SK-N-SH (cell line): ENCODE measurements at regions not wholly inside any gene's neighbourhood (a gene's known extent, or its start where the extent isn't known, plus 50 kb on each side); places are given as distances from the start of the nearest gene placed in this dataset.
"Not testable (repeated sequence)": the region's sequence is repeated elsewhere in the genome, so short reads cannot be mapped to it uniquely, and the experiment has no call there.

Experiments
- CHD2 ChIP-seq: fragments of 150-350 bp; IDR thresholded peaks from 2 replicates; pipeline ENCODE4 v1.6.1; 2018; ENCODE audit warnings: low read length; ENCODE audit not compliant: partially characterized antibody
- CTCF ChIP-seq: fragments of 200-600 bp; sonication (generic); IDR thresholded peaks from 2 replicates; pipeline ENCODE4 v1.6.1; 2017; ENCODE audit warnings: antibody characterized with exemption, mild to moderate bottlenecking, moderate library complexity
- EP300 ChIP-seq, 2 experiments: IDR thresholded peaks; 2 replicates each; pipeline versions ENCODE4 v1.4.0 to v1.6.1; 2012; ENCODE audit warnings: borderline replicate concordance in 1 of 2, low read depth in 1 of 2, low read length in 1 of 2
- FOXM1 ChIP-seq: IDR thresholded peaks from 2 replicates; pipeline ENCODE4 v1.4.0; 2012; ENCODE audit warnings: low read depth, mild to moderate bottlenecking
- GABPA ChIP-seq: IDR thresholded peaks from 2 replicates; pipeline ENCODE4 v1.4.0; 2012; ENCODE audit warnings: low read depth, mild to moderate bottlenecking
- MAX ChIP-seq: IDR thresholded peaks from 2 replicates; pipeline ENCODE4 v1.4.0; 2012; ENCODE audit warnings: low read depth
- MXI1 ChIP-seq: IDR thresholded peaks from 2 replicates; pipeline ENCODE4 v1.6.1; 2012; ENCODE audit warnings: mild to moderate bottlenecking, low read depth, low read length, improper control_type of control experiment
- POLR2AphosphoS5 ChIP-seq: IDR thresholded peaks from 2 replicates; pipeline ENCODE4 v1.6.1; 2012; ENCODE audit warnings: low read depth, low read length
- TEAD4 ChIP-seq: IDR thresholded peaks from 2 replicates; pipeline ENCODE4 v1.4.0; 2012; ENCODE audit warnings: mild to moderate bottlenecking, borderline replicate concordance; ENCODE audit not compliant: insufficient read depth
- TF ChIP-seq, protein P1 (sequence below): IDR thresholded peaks from 2 replicates; pipeline ENCODE4; 2012
- TF ChIP-seq, protein P2 (sequence below): IDR thresholded peaks from 2 replicates; pipeline ENCODE4 v1.4.0; 2012; ENCODE audit warnings: low read depth, borderline replicate concordance

GRCh38 chr3:59360312-59360711 is 310.5 kb upstream of the CFAP20DC start:
- TF ChIP-seq TEAD4; CTCF; EP300 (IDR thresholded peaks at IDR 0.05; ENCODE audit: borderline replicate concordance in 1 of 2, low read depth in 1 of 2, low read length in 1 of 2); MAX; FOXM1; MXI1; POLR2AphosphoS5; CHD2; GABPA: not testable (repeated sequence)
- TF ChIP-seq, protein P1, sequence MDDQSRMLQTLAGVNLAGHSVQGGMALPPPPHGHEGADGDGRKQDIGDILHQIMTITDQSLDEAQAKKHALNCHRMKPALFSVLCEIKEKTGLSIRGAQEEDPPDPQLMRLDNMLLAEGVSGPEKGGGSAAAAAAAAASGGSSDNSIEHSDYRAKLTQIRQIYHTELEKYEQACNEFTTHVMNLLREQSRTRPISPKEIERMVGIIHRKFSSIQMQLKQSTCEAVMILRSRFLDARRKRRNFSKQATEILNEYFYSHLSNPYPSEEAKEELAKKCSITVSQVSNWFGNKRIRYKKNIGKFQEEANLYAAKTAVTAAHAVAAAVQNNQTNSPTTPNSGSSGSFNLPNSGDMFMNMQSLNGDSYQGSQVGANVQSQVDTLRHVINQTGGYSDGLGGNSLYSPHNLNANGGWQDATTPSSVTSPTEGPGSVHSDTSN: not testable (repeated sequence)
- TF ChIP-seq, protein P2, sequence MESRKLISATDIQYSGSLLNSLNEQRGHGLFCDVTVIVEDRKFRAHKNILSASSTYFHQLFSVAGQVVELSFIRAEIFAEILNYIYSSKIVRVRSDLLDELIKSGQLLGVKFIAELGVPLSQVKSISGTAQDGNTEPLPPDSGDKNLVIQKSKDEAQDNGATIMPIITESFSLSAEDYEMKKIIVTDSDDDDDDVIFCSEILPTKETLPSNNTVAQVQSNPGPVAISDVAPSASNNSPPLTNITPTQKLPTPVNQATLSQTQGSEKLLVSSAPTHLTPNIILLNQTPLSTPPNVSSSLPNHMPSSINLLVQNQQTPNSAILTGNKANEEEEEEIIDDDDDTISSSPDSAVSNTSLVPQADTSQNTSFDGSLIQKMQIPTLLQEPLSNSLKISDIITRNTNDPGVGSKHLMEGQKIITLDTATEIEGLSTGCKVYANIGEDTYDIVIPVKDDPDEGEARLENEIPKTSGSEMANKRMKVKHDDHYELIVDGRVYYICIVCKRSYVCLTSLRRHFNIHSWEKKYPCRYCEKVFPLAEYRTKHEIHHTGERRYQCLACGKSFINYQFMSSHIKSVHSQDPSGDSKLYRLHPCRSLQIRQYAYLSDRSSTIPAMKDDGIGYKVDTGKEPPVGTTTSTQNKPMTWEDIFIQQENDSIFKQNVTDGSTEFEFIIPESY: not testable (repeated sequence)
